ENCODE measurements at regions not wholly inside any gene's neighbourhood (a gene's known extent, or its start where the extent isn't known, plus 50 kb on each side); places are given as distances from the start of the nearest gene placed in this dataset.

DNA sequence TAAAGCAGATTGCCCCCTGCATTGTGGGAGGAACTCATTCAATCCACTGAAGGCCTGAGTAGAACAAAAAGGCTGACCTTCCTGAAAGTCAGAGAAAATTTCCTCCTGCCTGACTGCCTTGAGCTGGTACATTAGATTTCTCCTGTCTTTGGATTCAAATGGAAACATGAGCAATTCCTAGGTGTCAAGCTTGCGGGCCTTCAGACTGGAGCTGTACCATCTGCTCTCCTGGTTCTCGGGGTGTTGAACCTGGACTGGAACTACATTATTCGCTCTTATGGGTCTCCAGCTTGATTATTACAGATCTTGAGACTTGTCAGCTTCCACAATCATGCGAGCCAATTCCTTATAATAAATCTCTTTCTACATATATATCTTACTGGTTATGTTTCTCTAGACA is 173.6 kb upstream of the STEAP4 start (continued):
- TF ChIP-seq, protein P1, sequence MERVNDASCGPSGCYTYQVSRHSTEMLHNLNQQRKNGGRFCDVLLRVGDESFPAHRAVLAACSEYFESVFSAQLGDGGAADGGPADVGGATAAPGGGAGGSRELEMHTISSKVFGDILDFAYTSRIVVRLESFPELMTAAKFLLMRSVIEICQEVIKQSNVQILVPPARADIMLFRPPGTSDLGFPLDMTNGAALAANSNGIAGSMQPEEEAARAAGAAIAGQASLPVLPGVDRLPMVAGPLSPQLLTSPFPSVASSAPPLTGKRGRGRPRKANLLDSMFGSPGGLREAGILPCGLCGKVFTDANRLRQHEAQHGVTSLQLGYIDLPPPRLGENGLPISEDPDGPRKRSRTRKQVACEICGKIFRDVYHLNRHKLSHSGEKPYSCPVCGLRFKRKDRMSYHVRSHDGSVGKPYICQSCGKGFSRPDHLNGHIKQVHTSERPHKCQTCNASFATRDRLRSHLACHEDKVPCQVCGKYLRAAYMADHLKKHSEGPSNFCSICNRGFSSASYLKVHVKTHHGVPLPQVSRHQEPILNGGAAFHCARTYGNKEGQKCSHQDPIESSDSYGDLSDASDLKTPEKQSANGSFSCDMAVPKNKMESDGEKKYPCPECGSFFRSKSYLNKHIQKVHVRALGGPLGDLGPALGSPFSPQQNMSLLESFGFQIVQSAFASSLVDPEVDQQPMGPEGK (CRISPR knock-in tag; IDR thresholded peaks at IDR 0.05; ENCODE audit: borderline replicate concordance), result no peak

DNA sequence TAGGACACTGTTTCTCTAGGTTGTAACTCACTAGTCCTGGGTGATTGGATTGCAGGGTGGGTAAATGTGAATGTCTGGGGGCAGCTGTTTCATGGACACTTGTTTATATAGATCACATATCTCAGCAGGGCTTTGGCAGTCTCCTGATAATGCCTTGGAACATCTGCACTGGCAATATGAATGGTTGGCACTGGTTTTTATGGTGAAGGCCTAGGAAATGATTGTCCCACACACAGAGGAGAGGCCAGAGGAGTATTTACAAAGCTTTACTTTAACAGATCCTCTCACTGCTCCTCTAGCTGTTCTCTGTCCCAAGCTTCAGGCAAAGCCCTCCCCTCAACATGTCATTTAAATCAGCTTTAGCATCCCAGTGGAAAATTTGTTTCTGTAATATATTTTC is 171.3 kb upstream of the STEAP4 start:
- TF ChIP-seq, protein P1 (CRISPR knock-in tag; IDR thresholded peaks at IDR 0.05; ENCODE audit: borderline replicate concordance), result no peak
- TF ChIP-seq RARB (CRISPR knock-in tag; IDR thresholded peaks at IDR 0.05) (no peak), ESRRG (CRISPR knock-in tag; IDR thresholded peaks at IDR 0.05) (no peak), ARNTL (CRISPR knock-in tag; IDR thresholded peaks at IDR 0.05; ENCODE audit: borderline replicate concordance, low read depth) (no peak), ZNF565 (CRISPR knock-in tag; conservative IDR thresholded peaks at IDR 0.05; ENCODE audit: low read depth) (no peak), SNAI2 (CRISPR knock-in tag; IDR thresholded peaks at IDR 0.05) (no peak), BACH2 (CRISPR knock-in tag; IDR thresholded peaks at IDR 0.05; ENCODE audit: borderline replicate concordance) (no peak), OSR1 (CRISPR knock-in tag; IDR thresholded peaks at IDR 0.05) (no peak), PPARA (CRISPR knock-in tag; IDR thresholded peaks at IDR 0.05; ENCODE audit: borderline replicate concordance) (no peak), ZFP3 (CRISPR knock-in tag; IDR thresholded peaks at IDR 0.05) (no peak), TCF4 (CRISPR knock-in tag; IDR thresholded peaks at IDR 0.05; ENCODE audit: borderline replicate concordance) (no peak), TOX (CRISPR knock-in tag; IDR thresholded peaks at IDR 0.05; ENCODE audit: borderline replicate concordance) (no peak), ZNF70 (CRISPR knock-in tag; IDR thresholded peaks at IDR 0.05) (no peak), ISL1 (CRISPR knock-in tag; IDR thresholded peaks at IDR 0.05) (no peak), ZNF8 (CRISPR knock-in tag; IDR thresholded peaks at IDR 0.05) (no peak), ZC3H10 (CRISPR knock-in tag; IDR thresholded peaks at IDR 0.05) (no peak)
- TF ChIP-seq, protein P2, sequence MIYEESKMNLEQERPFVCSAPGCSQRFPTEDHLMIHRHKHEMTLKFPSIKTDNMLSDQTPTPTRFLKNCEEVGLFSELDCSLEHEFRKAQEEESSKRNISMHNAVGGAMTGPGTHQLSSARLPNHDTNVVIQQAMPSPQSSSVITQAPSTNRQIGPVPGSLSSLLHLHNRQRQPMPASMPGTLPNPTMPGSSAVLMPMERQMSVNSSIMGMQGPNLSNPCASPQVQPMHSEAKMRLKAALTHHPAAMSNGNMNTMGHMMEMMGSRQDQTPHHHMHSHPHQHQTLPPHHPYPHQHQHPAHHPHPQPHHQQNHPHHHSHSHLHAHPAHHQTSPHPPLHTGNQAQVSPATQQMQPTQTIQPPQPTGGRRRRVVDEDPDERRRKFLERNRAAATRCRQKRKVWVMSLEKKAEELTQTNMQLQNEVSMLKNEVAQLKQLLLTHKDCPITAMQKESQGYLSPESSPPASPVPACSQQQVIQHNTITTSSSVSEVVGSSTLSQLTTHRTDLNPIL (CRISPR knock-in tag; IDR thresholded peaks at IDR 0.05; ENCODE audit: low read depth), result no peak
- TF ChIP-seq, protein P3, sequence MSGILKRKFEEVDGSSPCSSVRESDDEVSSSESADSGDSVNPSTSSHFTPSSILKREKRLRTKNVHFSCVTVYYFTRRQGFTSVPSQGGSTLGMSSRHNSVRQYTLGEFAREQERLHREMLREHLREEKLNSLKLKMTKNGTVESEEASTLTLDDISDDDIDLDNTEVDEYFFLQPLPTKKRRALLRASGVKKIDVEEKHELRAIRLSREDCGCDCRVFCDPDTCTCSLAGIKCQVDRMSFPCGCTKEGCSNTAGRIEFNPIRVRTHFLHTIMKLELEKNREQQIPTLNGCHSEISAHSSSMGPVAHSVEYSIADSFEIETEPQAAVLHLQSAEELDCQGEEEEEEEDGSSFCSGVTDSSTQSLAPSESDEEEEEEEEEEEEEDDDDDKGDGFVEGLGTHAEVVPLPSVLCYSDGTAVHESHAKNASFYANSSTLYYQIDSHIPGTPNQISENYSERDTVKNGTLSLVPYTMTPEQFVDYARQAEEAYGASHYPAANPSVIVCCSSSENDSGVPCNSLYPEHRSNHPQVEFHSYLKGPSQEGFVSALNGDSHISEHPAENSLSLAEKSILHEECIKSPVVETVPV (CRISPR knock-in tag; IDR thresholded peaks at IDR 0.05), result no peak
- TF ChIP-seq, protein P4, sequence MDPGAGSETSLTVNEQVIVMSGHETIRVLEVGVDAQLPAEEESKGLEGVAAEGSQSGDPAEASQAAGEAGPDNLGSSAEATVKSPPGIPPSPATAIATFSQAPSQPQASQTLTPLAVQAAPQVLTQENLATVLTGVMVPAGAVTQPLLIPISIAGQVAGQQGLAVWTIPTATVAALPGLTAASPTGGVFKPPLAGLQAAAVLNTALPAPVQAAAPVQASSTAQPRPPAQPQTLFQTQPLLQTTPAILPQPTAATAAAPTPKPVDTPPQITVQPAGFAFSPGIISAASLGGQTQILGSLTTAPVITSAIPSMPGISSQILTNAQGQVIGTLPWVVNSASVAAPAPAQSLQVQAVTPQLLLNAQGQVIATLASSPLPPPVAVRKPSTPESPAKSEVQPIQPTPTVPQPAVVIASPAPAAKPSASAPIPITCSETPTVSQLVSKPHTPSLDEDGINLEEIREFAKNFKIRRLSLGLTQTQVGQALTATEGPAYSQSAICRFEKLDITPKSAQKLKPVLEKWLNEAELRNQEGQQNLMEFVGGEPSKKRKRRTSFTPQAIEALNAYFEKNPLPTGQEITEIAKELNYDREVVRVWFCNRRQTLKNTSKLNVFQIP (CRISPR knock-in tag; IDR thresholded peaks at IDR 0.05; ENCODE audit: borderline replicate concordance, low read depth), result no peak
- TF ChIP-seq, protein P5, sequence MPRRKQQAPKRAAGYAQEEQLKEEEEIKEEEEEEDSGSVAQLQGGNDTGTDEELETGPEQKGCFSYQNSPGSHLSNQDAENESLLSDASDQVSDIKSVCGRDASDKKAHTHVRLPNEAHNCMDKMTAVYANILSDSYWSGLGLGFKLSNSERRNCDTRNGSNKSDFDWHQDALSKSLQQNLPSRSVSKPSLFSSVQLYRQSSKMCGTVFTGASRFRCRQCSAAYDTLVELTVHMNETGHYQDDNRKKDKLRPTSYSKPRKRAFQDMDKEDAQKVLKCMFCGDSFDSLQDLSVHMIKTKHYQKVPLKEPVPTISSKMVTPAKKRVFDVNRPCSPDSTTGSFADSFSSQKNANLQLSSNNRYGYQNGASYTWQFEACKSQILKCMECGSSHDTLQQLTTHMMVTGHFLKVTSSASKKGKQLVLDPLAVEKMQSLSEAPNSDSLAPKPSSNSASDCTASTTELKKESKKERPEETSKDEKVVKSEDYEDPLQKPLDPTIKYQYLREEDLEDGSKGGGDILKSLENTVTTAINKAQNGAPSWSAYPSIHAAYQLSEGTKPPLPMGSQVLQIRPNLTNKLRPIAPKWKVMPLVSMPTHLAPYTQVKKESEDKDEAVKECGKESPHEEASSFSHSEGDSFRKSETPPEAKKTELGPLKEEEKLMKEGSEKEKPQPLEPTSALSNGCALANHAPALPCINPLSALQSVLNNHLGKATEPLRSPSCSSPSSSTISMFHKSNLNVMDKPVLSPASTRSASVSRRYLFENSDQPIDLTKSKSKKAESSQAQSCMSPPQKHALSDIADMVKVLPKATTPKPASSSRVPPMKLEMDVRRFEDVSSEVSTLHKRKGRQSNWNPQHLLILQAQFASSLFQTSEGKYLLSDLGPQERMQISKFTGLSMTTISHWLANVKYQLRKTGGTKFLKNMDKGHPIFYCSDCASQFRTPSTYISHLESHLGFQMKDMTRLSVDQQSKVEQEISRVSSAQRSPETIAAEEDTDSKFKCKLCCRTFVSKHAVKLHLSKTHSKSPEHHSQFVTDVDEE (CRISPR knock-in tag; IDR thresholded peaks at IDR 0.05), result no peak
- no peak for ATAC-seq

DNA sequence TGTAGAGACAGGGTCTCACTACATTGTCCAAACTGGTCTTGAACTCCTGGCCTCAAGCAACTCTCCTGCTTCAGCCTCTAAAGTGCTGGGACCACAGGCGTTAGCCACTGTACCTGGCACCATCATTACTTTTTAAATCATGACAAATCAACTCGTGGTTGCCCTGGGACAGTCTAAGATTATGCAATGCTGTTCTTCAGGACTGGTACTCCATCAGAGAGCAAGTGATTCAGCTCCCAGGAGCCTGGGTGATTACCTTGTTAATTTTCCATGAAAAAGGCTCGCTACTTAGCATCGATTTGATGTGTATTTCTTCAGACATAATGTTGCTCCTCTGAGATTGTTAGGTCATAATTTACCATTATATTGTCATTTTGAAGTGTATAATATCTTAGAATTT is 158.9 kb upstream of the STEAP4 start:
- no peak for TF ChIP-seq ARNTL (CRISPR knock-in tag; IDR thresholded peaks at IDR 0.05; ENCODE audit: borderline replicate concordance, low read depth)
- TF ChIP-seq PPARA (CRISPR knock-in tag; IDR thresholded peaks at IDR 0.05; ENCODE audit: borderline replicate concordance), result no peak
- TF ChIP-seq, protein P5 (CRISPR knock-in tag; IDR thresholded peaks at IDR 0.05), result no peak
- no peak for TF ChIP-seq ISL1 (CRISPR knock-in tag; IDR thresholded peaks at IDR 0.05)
- TF ChIP-seq TOX (CRISPR knock-in tag; IDR thresholded peaks at IDR 0.05; ENCODE audit: borderline replicate concordance), result no peak
- no peak for TF ChIP-seq CSDC2 (CRISPR knock-in tag; IDR thresholded peaks at IDR 0.05)
- no peak for TF ChIP-seq RARB (CRISPR knock-in tag; IDR thresholded peaks at IDR 0.05)
- TF ChIP-seq ZNF8 (CRISPR knock-in tag; IDR thresholded peaks at IDR 0.05), result no peak
- no peak for TF ChIP-seq TCF4 (CRISPR knock-in tag; IDR thresholded peaks at IDR 0.05; ENCODE audit: borderline replicate concordance)
- no peak for TF ChIP-seq ZFP30 (CRISPR knock-in tag; IDR thresholded peaks at IDR 0.05)
- no peak for ATAC-seq

Data from SK-N-SH treated with all-trans-retinoic acid at 6 μM for 48 hours (cell line).